Fibroblast of villous mesenchyme (primary cell): ENCODE measurements at regions not wholly inside any gene's neighbourhood (a gene's known extent, or its start where the extent isn't known, plus 50 kb on each side); places are given as distances from the start of the nearest gene placed in this dataset.

Source experiments
- DNase-seq: peaks from one replicate; pipeline ENCODE4 v3.0.0-alpha.2; 2010; ENCODE audit warnings: low read depth
- H3K4me3 ChIP-seq: 2 replicates; pipeline ENCODE4 v1.5.1; 2011; ENCODE audit warnings: low read depth, mild to moderate bottlenecking, low read length
- CTCF ChIP-seq: IDR thresholded peaks from 2 replicates; pipeline ENCODE4 v1.5.1; 2012; ENCODE audit warnings: low read depth, mild to moderate bottlenecking, low read length; ENCODE audit not compliant: insufficient read depth

GRCh38 chr5:35371951-35372426 lies 141.7 kb upstream of the PRLR start:
- TF ChIP-seq CTCF: no peak

GRCh38 chr5:35370871-35371270 lies 140.6 kb upstream of the PRLR start:
- no peak for DNase-seq
- no peak overlapping the region for H3K4me3 ChIP-seq
- no peak for TF ChIP-seq CTCF

More at GRCh38 chr5:35371951-35372426, 141.7 kb upstream of the PRLR start:
- no peak for DNase-seq
- H3K4me3 ChIP-seq: no peak overlapping the region

DNA sequence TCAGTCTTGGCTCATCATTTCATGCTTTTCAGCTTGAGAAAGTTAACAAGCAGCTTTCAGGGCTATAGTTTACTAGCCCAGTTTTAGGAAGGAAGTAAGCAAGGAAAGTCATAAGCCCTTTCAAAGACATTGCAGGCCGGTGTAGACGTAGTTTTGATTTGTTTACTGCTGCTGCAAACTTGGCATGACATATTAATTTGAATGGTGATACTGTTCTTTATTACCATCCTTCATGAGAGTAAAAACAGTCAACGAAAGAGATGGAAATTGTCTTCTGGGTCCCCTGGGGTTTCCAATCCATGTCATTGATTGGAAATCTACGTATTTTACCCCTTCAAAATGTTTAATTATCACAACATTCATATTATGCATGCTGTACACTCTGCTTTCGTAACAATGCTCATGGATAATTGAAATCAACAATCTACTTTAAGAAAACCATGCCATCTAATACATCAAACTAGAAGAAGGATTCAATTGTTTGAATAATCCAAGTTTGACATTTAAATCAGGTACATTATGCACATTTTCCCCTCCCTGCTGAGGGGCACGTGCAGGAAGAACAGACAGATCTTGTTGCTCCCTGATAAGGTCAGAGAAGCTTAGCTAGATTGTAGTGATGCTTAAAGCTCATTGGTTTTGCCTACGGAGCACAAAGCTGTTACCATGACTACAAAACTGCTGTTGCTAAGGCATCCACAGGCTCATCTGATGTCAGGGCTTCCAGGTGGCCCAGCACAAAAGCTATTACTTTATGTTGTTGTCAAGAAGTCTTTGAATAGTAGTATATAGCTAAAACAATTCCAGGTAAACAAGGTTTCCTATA lies 139.9 kb upstream of the PRLR start:
- no peak overlapping the region for H3K4me3 ChIP-seq
- no peak for DNase-seq
- no peak for TF ChIP-seq CTCF

- TF ChIP-seq CTCF: no peak
- DNase-seq: no peak
- no peak overlapping the region for H3K4me3 ChIP-seq
These were observed 137.2 kb upstream of the PRLR start for GRCh38 chr5:35367526-35367925.

DNA sequence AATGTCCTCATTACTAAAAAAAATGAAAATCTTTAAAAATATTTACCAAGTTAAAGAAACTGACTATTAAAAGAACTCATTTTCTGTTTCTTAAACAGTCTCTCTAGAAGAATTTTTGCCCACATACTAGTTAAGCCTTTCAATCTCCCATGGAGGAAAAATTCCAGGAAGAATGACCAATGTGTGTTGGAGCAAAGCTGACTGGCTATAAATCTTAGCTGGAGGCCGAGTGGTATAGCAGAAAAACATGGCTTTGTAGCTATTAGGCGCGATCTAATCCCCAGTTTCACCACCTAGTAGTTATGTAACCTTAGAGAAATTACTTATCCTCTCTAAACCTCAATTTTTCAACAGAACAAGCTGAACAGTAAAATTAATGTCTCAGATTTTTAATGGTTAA lies 135.5 kb upstream of the PRLR start:
- no peak overlapping the region for H3K4me3 ChIP-seq
- no peak for TF ChIP-seq CTCF
- DNase-seq: peak; percentile 58

- DNase-seq: peak; percentile 4
- TF ChIP-seq CTCF: no peak
- no peak overlapping the region for H3K4me3 ChIP-seq
These were observed 134.1 kb upstream of the PRLR start for GRCh38 chr5:35364350-35364749.
